ENCODE measurements at regions not wholly inside any gene's neighbourhood (a gene's known extent, or its start where the extent isn't known, plus 50 kb on each side); places are given as distances from the start of the nearest gene placed in this dataset.

DNA sequence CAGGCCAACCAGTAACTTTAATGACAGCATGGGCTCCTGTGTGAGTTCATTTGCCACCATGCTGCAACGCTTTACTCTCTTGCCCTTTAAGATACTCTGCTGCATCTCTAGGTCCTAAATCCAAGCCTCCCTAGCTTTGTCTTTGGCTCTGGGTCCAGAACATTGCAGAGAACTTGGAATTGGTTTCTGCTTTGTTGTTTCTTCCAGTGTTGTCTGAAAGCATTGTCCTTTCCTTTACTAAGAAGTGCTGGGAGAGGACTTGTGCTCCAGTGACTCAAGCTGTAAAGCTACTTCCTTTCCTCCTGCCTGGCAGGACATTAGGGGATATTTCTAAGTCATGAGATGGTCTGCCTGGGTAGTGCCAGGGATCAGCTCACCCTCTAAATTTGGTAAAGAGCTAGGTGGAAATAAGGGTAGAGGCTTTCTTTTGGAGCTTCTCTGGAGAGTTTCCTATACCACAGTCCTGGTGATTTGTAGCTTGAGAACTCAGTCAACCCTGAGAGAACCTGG is 202.5 kb upstream of the CADM1 start:
- no peaks in the 10 kb centered on the region for H3K4me1 ChIP-seq (ENCODE audit: insufficient read depth, low read length, severe bottlenecking)
- no peak overlapping the region for H3K4me2 ChIP-seq (ENCODE audit: low read length)
- H3K27ac ChIP-seq (ENCODE audit: low read depth, low read length, poor library complexity, severe bottlenecking) = no peak overlapping the region
- no peaks in the 10 kb centered on the region for H3K36me3 ChIP-seq (ENCODE audit: insufficient read depth, low read length)
- no peaks in the 10 kb centered on the region for H3K79me2 ChIP-seq (ENCODE audit: insufficient read depth, low read length)
- H3K9ac ChIP-seq (ENCODE audit: low read length) = no peak overlapping the region
- H2AFZ ChIP-seq (ENCODE audit: low read length) = no peak overlapping the region
- no peak overlapping the region for H3K4me3 ChIP-seq (ENCODE audit: low read depth, low read length, poor library complexity, severe bottlenecking)
- H3K27me3 ChIP-seq (ENCODE audit: insufficient read depth, low read length) = no peaks in the 10 kb centered on the region
- no peaks in the 10 kb centered on the region for H4K20me1 ChIP-seq (ENCODE audit: insufficient read depth, low read length)
- H3F3A ChIP-seq (ENCODE audit: insufficient read depth, low read length) = no peaks in the 10 kb centered on the region
- TF ChIP-seq, protein P1, sequence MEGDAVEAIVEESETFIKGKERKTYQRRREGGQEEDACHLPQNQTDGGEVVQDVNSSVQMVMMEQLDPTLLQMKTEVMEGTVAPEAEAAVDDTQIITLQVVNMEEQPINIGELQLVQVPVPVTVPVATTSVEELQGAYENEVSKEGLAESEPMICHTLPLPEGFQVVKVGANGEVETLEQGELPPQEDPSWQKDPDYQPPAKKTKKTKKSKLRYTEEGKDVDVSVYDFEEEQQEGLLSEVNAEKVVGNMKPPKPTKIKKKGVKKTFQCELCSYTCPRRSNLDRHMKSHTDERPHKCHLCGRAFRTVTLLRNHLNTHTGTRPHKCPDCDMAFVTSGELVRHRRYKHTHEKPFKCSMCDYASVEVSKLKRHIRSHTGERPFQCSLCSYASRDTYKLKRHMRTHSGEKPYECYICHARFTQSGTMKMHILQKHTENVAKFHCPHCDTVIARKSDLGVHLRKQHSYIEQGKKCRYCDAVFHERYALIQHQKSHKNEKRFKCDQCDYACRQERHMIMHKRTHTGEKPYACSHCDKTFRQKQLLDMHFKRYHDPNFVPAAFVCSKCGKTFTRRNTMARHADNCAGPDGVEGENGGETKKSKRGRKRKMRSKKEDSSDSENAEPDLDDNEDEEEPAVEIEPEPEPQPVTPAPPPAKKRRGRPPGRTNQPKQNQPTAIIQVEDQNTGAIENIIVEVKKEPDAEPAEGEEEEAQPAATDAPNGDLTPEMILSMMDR (IDR thresholded peaks at IDR 0.05; ENCODE audit: low read length) = no peak
- TF ChIP-seq EZH2 (IDR thresholded peaks at IDR 0.05; ENCODE audit: borderline replicate concordance, low read length) = no peak
- H3K9me2 ChIP-seq (ENCODE audit: low read depth, low read length) = no peaks in the 10 kb centered on the region
- H3K9me3 ChIP-seq (ENCODE audit: low read length) = no peaks in the 10 kb centered on the region

DNA sequence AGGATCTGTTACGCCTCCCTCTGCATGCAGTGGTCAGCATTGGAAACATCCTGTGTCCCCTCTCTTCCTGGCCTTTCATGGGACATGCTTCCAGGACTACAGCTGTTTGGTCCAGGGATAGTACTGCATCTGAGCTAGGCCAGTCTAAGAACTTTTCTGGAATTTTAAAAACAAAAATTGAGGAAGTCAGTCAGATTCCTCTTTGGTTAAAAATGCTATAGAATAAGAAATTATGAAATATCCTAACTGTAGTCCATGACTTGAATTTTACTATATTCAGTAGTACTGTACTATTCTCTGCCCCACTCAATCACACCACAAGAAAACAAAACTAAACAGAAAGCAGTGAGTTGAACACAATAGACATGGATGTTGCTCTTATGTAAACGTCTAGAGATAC is 201.0 kb upstream of the CADM1 start:
- no peak overlapping the region for H3K4me3 ChIP-seq (ENCODE audit: low read depth, low read length, poor library complexity, severe bottlenecking)
- no peaks in the 10 kb centered on the region for H3K9me3 ChIP-seq (ENCODE audit: low read length)
- TF ChIP-seq, protein P1 (IDR thresholded peaks at IDR 0.05; ENCODE audit: low read length) = no peak
- no peak for TF ChIP-seq EZH2 (IDR thresholded peaks at IDR 0.05; ENCODE audit: borderline replicate concordance, low read length)

DNA sequence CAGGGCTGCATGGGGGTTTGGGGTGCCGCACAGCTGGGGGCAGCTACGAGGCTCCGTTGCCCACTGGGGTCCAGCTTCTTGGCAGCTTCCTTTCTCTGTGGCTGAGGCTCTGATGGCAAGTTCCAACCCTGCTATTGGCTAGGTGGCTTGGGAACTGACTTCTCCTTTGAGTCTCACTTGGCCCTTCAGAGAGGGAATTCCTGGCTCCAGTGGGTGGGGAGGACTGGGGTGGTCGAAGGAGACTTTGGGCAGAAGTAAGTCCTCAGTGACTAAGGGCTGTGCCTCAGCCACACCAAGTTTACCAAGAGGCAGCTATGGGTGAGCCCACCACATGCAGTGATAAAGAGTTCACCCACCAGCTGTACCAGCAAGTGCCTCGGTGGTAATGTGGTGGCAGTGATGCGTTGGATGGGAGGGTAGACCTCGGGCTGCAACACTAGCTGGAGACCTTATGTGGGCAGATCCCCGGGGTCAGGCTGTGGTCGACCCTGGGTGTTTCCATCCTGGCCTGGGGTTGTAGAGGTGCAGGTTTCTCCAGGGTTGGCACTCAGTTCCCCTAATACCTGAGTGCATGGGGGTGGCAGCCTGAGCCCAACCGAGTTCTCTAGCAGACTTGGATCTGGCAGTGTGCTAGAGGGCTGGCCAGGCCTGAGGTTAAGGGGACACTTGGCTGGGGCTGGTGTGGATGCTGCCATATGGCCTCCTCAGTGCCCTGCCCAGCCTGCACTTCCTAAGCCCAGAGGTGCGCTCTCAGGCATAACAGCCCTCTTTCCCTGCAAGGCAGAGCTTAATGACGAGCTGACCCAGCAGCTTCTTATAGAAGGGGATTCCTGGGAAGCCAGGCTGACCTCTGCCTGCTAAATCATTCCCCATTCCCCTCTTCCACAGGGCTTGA is 197.0 kb upstream of the CADM1 start:
- no peaks in the 10 kb centered on the region for H3K9me3 ChIP-seq (ENCODE audit: low read length)
- no peaks in the 10 kb centered on the region for H3K79me2 ChIP-seq (ENCODE audit: insufficient read depth, low read length)
- H3K9me2 ChIP-seq (ENCODE audit: low read depth, low read length) = no peaks in the 10 kb centered on the region
- H3F3A ChIP-seq (ENCODE audit: insufficient read depth, low read length) = no peaks in the 10 kb centered on the region
- H3K4me2 ChIP-seq (ENCODE audit: low read length) = no peak overlapping the region
- H2AFZ ChIP-seq (ENCODE audit: low read length) = no peak overlapping the region
- no peaks in the 10 kb centered on the region for H3K36me3 ChIP-seq (ENCODE audit: insufficient read depth, low read length)
- TF ChIP-seq, protein P1 (IDR thresholded peaks at IDR 0.05; ENCODE audit: low read length) = no peak
- TF ChIP-seq EZH2 (IDR thresholded peaks at IDR 0.05; ENCODE audit: borderline replicate concordance, low read length) = no peak
- no peaks in the 10 kb centered on the region for H4K20me1 ChIP-seq (ENCODE audit: insufficient read depth, low read length)
- H3K4me1 ChIP-seq (ENCODE audit: insufficient read depth, low read length, severe bottlenecking) = no peaks in the 10 kb centered on the region
- no peak overlapping the region for H3K27ac ChIP-seq (ENCODE audit: low read depth, low read length, poor library complexity, severe bottlenecking)
- H3K27me3 ChIP-seq (ENCODE audit: insufficient read depth, low read length) = no peaks in the 10 kb centered on the region
- no peak overlapping the region for H3K9ac ChIP-seq (ENCODE audit: low read length)
- H3K4me3 ChIP-seq (ENCODE audit: low read depth, low read length, poor library complexity, severe bottlenecking) = no peak overlapping the region

More for the DNA sequence above, 201.0 kb upstream of the CADM1 start:
- Histone ChIP-seq H3F3A (ENCODE audit: insufficient read depth, low read length) (no peaks in the 10 kb centered on the region), H3K27me3 (ENCODE audit: insufficient read depth, low read length) (no peaks in the 10 kb centered on the region), H3K36me3 (ENCODE audit: insufficient read depth, low read length) (no peaks in the 10 kb centered on the region), H3K4me1 (ENCODE audit: insufficient read depth, low read length, severe bottlenecking) (no peaks in the 10 kb centered on the region), H3K79me2 (ENCODE audit: insufficient read depth, low read length) (no peaks in the 10 kb centered on the region), H3K27ac (ENCODE audit: low read depth, low read length, poor library complexity, severe bottlenecking) (no peak overlapping the region), H3K9me2 (ENCODE audit: low read depth, low read length) (no peaks in the 10 kb centered on the region), H4K20me1 (ENCODE audit: insufficient read depth, low read length) (no peaks in the 10 kb centered on the region), H2AFZ (ENCODE audit: low read length) (no peak overlapping the region), H3K9ac (ENCODE audit: low read length) (no peak overlapping the region), H3K4me2 (ENCODE audit: low read length) (no peak overlapping the region)

All from OCI-LY1 (cell line).